ENCODE measurements at regions not wholly inside any gene's neighbourhood (a gene's known extent, or its start where the extent isn't known, plus 50 kb on each side); places are given as distances from the start of the nearest gene placed in this dataset.

- ChIA-PET POLR2A (no interaction called here), CTCF (no interaction called here)
- FAIRE-seq (no peak), DNase-seq (ENCODE audit: low read depth, low spot score) (no peak)
- H3K9me3 ChIP-seq (replicated peaks; ENCODE audit: control insufficient read depth, insufficient read depth, low read length): peaks cover 4% of the 10 kb centered on the region
- dilution Hi-C loops (cut with MboI; ENCODE audit: extremely low pct_ligation_motif_present, low sequenced_read_pairs): no loop called here
- intact Hi-C loops (cut with micrococcal nuclease): no loop called here
- H3K27ac ChIP-seq (ENCODE audit: insufficient read depth, low read depth, low read length): no peak overlapping the region
- TF ChIP-seq EZH2 (IDR thresholded peaks at IDR 0.05; ENCODE audit: borderline replicate concordance, low read depth, low read length, severe bottlenecking) (no peak), JUN (IDR thresholded peaks at IDR 0.05; ENCODE audit: borderline replicate concordance, insufficient read depth, insufficient read length, low read depth) (no peak), GATA2 (IDR thresholded peaks at IDR 0.05; ENCODE audit: insufficient read depth, insufficient read length, low read depth, low read length) (no peak), POLR2A (IDR thresholded peaks at IDR 0.05; ENCODE audit: low read depth, low read length) (no peak), MAX (IDR thresholded peaks at IDR 0.05; ENCODE audit: insufficient read depth, insufficient read length) (no peak), MYC (IDR thresholded peaks at IDR 0.05; ENCODE audit: low read depth, low read length) (no peak), FOS (IDR thresholded peaks at IDR 0.05; ENCODE audit: borderline replicate concordance, insufficient read depth, low read length) (no peak), POLR2AphosphoS5 (IDR thresholded peaks at IDR 0.05; ENCODE audit: insufficient read depth, low read depth, low read length) (no peak), CTCF (IDR thresholded peaks at IDR 0.05; ENCODE audit: extremely low read depth in 1 of 2, insufficient read depth in 1 of 2, low read depth in 1 of 2, low read length in 2 of 2) (no peak)
- no peak overlapping the region for H3K4me2 ChIP-seq (ENCODE audit: insufficient read depth, low read length)
- no peak overlapping the region for H3K4me3 ChIP-seq (replicated peaks in 1 of 3; ENCODE audit: insufficient read depth in 1 of 3, low read depth in 1 of 3, low read length in 3 of 3)
- H3K9ac ChIP-seq (replicated peaks; ENCODE audit: extremely low read depth, insufficient read depth, low read length): no peak overlapping the region
- no peaks in the 10 kb centered on the region for H4K20me1 ChIP-seq (replicated peaks; ENCODE audit: control insufficient read depth, extremely low read depth, insufficient read depth, low read length)
- no peaks in the 10 kb centered on the region for H3K27me3 ChIP-seq (ENCODE audit: control insufficient read depth in 2 of 2, insufficient read depth in 2 of 2, low read length in 2 of 2)
- H2AFZ ChIP-seq (ENCODE audit: low read depth, low read length): no peak overlapping the region
- BruUV-seq (replicated peaks): no TSS peak
- H3K4me1 ChIP-seq (ENCODE audit: control insufficient read depth, extremely low read depth, insufficient read depth, low read length): no peaks in the 10 kb centered on the region
- no peaks in the 10 kb centered on the region for H3K36me3 ChIP-seq (ENCODE audit: control insufficient read depth in 2 of 2, extremely low read depth in 1 of 2, insufficient read depth in 2 of 2, low read length in 2 of 2)
- no peaks in the 10 kb centered on the region for H3K9me1 ChIP-seq (replicated peaks; ENCODE audit: control insufficient read depth, extremely low read depth, insufficient read depth, low read length)
- H3K79me2 ChIP-seq (ENCODE audit: control insufficient read depth, insufficient read depth, low read length): no peaks in the 10 kb centered on the region
Observed at GRCh38 chr14:97638864-97639263, 841.7 kb downstream of the VRK1 start.
